Stomach (tissue), 4 donors: ENCODE measurements at regions not wholly inside any gene's neighbourhood (a gene's known extent, or its start where the extent isn't known, plus 50 kb on each side); places are given as distances from the start of the nearest gene placed in this dataset.

Source experiments
- CTCF ChIP-seq, 7 experiments: fragments of 450-650 bp in 4 of 7; fragments of 200-600 bp in 3 of 7; sonication (generic) in 3 of 7; IDR thresholded peaks; one replicate each; pipeline ENCODE4 v1.5.1; 2016 to 2019; ENCODE audit warnings: antibody characterized with exemption in 7 of 7, control low read depth in 2 of 7, mild to moderate bottlenecking in 1 of 7
- EP300 ChIP-seq: sonication (generic); formaldehyde crosslinking; IDR thresholded peaks from one replicate; pipeline ENCODE4 v1.6.1; 2017; ENCODE audit warnings: antibody characterized with exemption
- POLR2A ChIP-seq, 4 donors: fragments of 450-650 bp; IDR thresholded peaks; one replicate each; pipeline ENCODE4 v1.6.1; 2016; ENCODE audit warnings: antibody characterized with exemption in 4 of 4, control low read depth in 2 of 4, mild to moderate bottlenecking in 1 of 4, moderate library complexity in 1 of 4
- POLR2AphosphoS5 ChIP-seq, 3 donors: sonication (generic); formaldehyde crosslinking; IDR thresholded peaks; one replicate each; pipeline ENCODE4 v1.6.1; 2016; ENCODE audit warnings: antibody characterized with exemption in 3 of 3

- no peak for TF ChIP-seq CTCF (IDR thresholded peaks at IDR 0.05)
- no peak for TF ChIP-seq POLR2AphosphoS5 (IDR thresholded peaks at IDR 0.05)
- no peak for TF ChIP-seq POLR2A (IDR thresholded peaks at IDR 0.05)
- TF ChIP-seq EP300: no peak
Measured at GRCh38 chr13:65748227-65748626, 1481.9 kb downstream of the PCDH9 start.
